Liver (tissue), 8 donors: ENCODE measurements at regions not wholly inside any gene's neighbourhood (a gene's known extent, or its start where the extent isn't known, plus 50 kb on each side); places are given as distances from the start of the nearest gene placed in this dataset.

Experiments used
- DNase-seq: peaks from one replicate; pipeline ENCODE4 v3.0.0-alpha.2; 2017; ENCODE audit warnings: low spot score
- H3K27ac ChIP-seq, 2 donors: one replicate each; pipeline ENCODE4 v1.7.0; 2013; ENCODE audit warnings: inconsistent platforms in 2 of 2, low read length in 2 of 2, control low read depth in 1 of 2, low read depth in 1 of 2, mild to moderate bottlenecking in 1 of 2
- H3K27me3 ChIP-seq, 4 donors: one replicate each; pipeline versions ENCODE4 v1.6.1 to v1.7.0; 2013; ENCODE audit warnings: low read length in 3 of 4, inconsistent platforms in 1 of 4, mild to moderate bottlenecking in 1 of 4, moderate library complexity in 1 of 4; ENCODE audit not compliant: control insufficient read depth in 4 of 4, insufficient read depth in 4 of 4
- H3K36me3 ChIP-seq, 4 donors: one replicate each; pipeline versions ENCODE4 v1.6.1 to v1.7.0; 2013; ENCODE audit warnings: low read length in 3 of 4, mild to moderate bottlenecking in 3 of 4, low read depth in 1 of 4, moderate library complexity in 1 of 4; ENCODE audit not compliant: control insufficient read depth in 4 of 4, insufficient read depth in 3 of 4
- H3K4me1 ChIP-seq, 4 donors: one replicate each; pipeline versions ENCODE4 v1.6.1 to v1.7.0; 2013; ENCODE audit warnings: low read length in 3 of 4, mild to moderate bottlenecking in 3 of 4, moderate library complexity in 1 of 4; ENCODE audit not compliant: control insufficient read depth in 4 of 4, insufficient read depth in 4 of 4
- H3K4me3 ChIP-seq, 3 donors: one replicate each; pipeline versions ENCODE4 v1.6.1 to v1.7.0; 2013; ENCODE audit warnings: low read length in 3 of 3, control low read depth in 1 of 3, low read depth in 1 of 3, mild to moderate bottlenecking in 1 of 3
- H3K9ac ChIP-seq, 2 donors: one replicate each; pipeline ENCODE4 v1.7.0; 2013; ENCODE audit warnings: low read length in 2 of 2, mild to moderate bottlenecking in 2 of 2, moderate library complexity in 2 of 2, control low read depth in 1 of 2, low read depth in 1 of 2
- H3K9me3 ChIP-seq, 4 donors: one replicate each; pipeline versions ENCODE4 v1.6.1 to v1.7.0; 2013; ENCODE audit warnings: low read length in 3 of 4; ENCODE audit not compliant: control insufficient read depth in 4 of 4
- EGR1 ChIP-seq, 2 donors: IDR thresholded peaks; 2 replicates each; pipeline ENCODE4 v1.6.1; 2016 to 2018; ENCODE audit warnings: antibody characterized with exemption in 2 of 2, low read depth in 2 of 2
- FOXA1 ChIP-seq: IDR thresholded peaks from 2 replicates; pipeline ENCODE4 v1.6.1; 2016; ENCODE audit warnings: antibody characterized with exemption
- FOXA2 ChIP-seq: IDR thresholded peaks from 2 replicates; pipeline ENCODE4 v1.6.1; 2016; ENCODE audit warnings: antibody characterized with exemption
- GABPA ChIP-seq, 2 donors: IDR thresholded peaks in 1 of 2; conservative IDR thresholded peaks in 1 of 2; 2 replicates each; pipeline ENCODE4 v1.6.1; 2016; ENCODE audit warnings: antibody characterized with exemption in 2 of 2, mild to moderate bottlenecking in 1 of 2, moderate library complexity in 1 of 2
- HNF4A ChIP-seq, 2 donors: conservative IDR thresholded peaks; 2 replicates each; pipeline ENCODE4 v1.6.1; 2016; ENCODE audit warnings: antibody characterized with exemption in 2 of 2, mild to moderate bottlenecking in 2 of 2
- HNF4G ChIP-seq: IDR thresholded peaks from 2 replicates; pipeline ENCODE4 v1.6.1; 2016; ENCODE audit warnings: antibody characterized with exemption
- JUND ChIP-seq, 2 donors: IDR thresholded peaks; 2 replicates each; pipeline ENCODE4 v1.6.1; 2016; ENCODE audit warnings: antibody characterized with exemption in 2 of 2
- NR2F2 ChIP-seq: IDR thresholded peaks from 2 replicates; pipeline ENCODE4 v1.6.1; 2016; ENCODE audit warnings: antibody characterized with exemption
- RAD21 ChIP-seq, 2 donors: IDR thresholded peaks; 2 replicates each; pipeline ENCODE4 v1.6.1; 2016; ENCODE audit warnings: antibody characterized with exemption in 2 of 2, mild to moderate bottlenecking in 2 of 2
- RXRA ChIP-seq, 2 donors: IDR thresholded peaks; 2 replicates each; pipeline ENCODE4 v1.6.1; 2017 to 2018; ENCODE audit warnings: antibody characterized with exemption in 2 of 2, mild to moderate bottlenecking in 1 of 2
- TAF1 ChIP-seq: conservative IDR thresholded peaks from 2 replicates; pipeline ENCODE4 v1.6.1; 2016; ENCODE audit warnings: antibody characterized with exemption, mild to moderate bottlenecking
- YY1 ChIP-seq: IDR thresholded peaks from 2 replicates; pipeline ENCODE4 v1.6.1; 2016; ENCODE audit warnings: antibody characterized with exemption, mild to moderate bottlenecking
- WGBS: extraction: QIAGEN DNeasy Blood & Tissue Kit; methylation state at CpG from one replicate; pipeline ENCODE4 v1.1.7; 2013; 5-methylcytosine and 5-hydroxymethylcytosine counted together
- TF ChIP-seq, protein P1 (sequence below): IDR thresholded peaks from 2 replicates; pipeline ENCODE4 v1.6.1; 2016; ENCODE audit warnings: antibody characterized with exemption
- TF ChIP-seq, protein P2 (sequence below): IDR thresholded peaks from 2 replicates; pipeline ENCODE4 v1.6.1; 2016; ENCODE audit warnings: antibody characterized with exemption
- TF ChIP-seq, protein P3 (sequence below): fragments of 150-350 bp; IDR thresholded peaks from 2 replicates; pipeline ENCODE4 v1.5.1; 2017; ENCODE audit warnings: improper control_type of control experiment, low read depth, low read length; ENCODE audit not compliant: missing input control
- TF ChIP-seq, protein P4 (sequence below): IDR thresholded peaks from 2 replicates; pipeline ENCODE4 v1.6.1; 2016; ENCODE audit warnings: antibody characterized with exemption, mild to moderate bottlenecking
- donor health status: healthy.
- donor health status: healthy.
- donor health status: healthy.
- donor health status: healthy.
- donor health status: healthy.

DNA sequence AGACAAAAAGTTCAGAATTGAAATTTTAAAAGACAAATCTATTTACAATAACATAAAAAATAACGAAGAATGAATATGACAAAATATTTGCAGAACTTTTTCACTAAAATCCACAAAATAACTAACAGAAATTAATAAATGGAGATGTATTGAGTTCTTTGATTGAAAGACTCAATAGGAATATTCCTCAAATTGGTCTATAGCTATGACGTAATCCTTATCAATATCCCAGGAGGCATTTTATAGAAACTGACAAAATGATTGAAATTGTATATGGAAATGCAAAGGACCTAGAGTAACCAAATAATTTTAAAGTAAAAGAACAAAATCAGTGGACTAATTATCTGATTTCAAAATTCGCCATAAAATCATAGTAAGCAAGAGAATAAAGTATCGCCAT is 328.7 kb downstream of the MED10 start:
- Histone ChIP-seq H3K27ac (no peak overlapping the region), H3K4me3 (no peak overlapping the region), H3K36me3 (no peaks in the 10 kb centered on the region), H3K9ac (no peak overlapping the region), H3K27me3 (peaks cover 0 to 4% (median 0%) of the 10 kb centered on the region in 4 donors), H3K9me3 (peaks cover 0 to 2% (median 0%) of the 10 kb centered on the region in 4 donors), H3K4me1 (no peaks in the 10 kb centered on the region)
- TF ChIP-seq HNF4A (conservative IDR thresholded peaks at IDR 0.05) (no peak), GABPA (IDR thresholded peaks at IDR 0.05 in 1 of 2, conservative IDR thresholded peaks at IDR 0.05 in 1 of 2) (no peak), JUND (IDR thresholded peaks at IDR 0.05) (no peak), HNF4G (no peak), FOXA2 (no peak), YY1 (no peak), TAF1 (no peak), NR2F2 (no peak), RXRA (IDR thresholded peaks at IDR 0.05) (no peak), EGR1 (IDR thresholded peaks at IDR 0.05; ENCODE audit: low read depth in 2 of 2) (no peak)
- TF ChIP-seq, protein P1, sequence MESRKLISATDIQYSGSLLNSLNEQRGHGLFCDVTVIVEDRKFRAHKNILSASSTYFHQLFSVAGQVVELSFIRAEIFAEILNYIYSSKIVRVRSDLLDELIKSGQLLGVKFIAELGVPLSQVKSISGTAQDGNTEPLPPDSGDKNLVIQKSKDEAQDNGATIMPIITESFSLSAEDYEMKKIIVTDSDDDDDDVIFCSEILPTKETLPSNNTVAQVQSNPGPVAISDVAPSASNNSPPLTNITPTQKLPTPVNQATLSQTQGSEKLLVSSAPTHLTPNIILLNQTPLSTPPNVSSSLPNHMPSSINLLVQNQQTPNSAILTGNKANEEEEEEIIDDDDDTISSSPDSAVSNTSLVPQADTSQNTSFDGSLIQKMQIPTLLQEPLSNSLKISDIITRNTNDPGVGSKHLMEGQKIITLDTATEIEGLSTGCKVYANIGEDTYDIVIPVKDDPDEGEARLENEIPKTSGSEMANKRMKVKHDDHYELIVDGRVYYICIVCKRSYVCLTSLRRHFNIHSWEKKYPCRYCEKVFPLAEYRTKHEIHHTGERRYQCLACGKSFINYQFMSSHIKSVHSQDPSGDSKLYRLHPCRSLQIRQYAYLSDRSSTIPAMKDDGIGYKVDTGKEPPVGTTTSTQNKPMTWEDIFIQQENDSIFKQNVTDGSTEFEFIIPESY: no peak
- TF ChIP-seq, protein P2, sequence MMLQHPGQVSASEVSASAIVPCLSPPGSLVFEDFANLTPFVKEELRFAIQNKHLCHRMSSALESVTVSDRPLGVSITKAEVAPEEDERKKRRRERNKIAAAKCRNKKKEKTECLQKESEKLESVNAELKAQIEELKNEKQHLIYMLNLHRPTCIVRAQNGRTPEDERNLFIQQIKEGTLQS: no peak
- TF ChIP-seq, protein P3, sequence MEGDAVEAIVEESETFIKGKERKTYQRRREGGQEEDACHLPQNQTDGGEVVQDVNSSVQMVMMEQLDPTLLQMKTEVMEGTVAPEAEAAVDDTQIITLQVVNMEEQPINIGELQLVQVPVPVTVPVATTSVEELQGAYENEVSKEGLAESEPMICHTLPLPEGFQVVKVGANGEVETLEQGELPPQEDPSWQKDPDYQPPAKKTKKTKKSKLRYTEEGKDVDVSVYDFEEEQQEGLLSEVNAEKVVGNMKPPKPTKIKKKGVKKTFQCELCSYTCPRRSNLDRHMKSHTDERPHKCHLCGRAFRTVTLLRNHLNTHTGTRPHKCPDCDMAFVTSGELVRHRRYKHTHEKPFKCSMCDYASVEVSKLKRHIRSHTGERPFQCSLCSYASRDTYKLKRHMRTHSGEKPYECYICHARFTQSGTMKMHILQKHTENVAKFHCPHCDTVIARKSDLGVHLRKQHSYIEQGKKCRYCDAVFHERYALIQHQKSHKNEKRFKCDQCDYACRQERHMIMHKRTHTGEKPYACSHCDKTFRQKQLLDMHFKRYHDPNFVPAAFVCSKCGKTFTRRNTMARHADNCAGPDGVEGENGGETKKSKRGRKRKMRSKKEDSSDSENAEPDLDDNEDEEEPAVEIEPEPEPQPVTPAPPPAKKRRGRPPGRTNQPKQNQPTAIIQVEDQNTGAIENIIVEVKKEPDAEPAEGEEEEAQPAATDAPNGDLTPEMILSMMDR: no peak
- no peak for DNase-seq
- WGBS: 86% methylated on average over 4 of the region's 4 CpGs

DNA sequence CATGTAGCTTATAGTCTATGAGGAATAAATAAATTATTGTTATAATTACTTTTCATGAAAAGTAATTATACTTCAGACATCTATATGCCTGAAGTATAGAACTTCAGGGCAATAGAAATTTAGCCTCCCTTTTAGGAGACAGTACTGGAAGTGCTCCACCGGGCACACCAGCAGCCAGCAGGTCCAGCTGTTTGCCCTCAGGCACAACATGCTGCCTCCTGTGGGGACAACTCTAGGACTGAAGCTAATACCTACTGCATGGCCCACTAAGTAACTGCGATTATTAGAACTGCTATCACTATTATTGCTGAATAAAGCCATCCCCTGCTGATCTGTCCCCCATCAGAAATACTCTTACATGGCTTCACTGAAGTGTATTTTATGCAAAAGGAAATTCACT is 329.6 kb downstream of the MED10 start:
- peaks cover 0 to 4% (median 0%) of the 10 kb centered on the region in 4 donors for H3K27me3 ChIP-seq
- 77% methylated on average over 2 of the region's 2 CpGs for WGBS
- TF ChIP-seq TAF1 (no peak), HNF4A (conservative IDR thresholded peaks at IDR 0.05) (no peak), NR2F2 (no peak), RAD21 (IDR thresholded peaks at IDR 0.05) (no peak), RXRA (IDR thresholded peaks at IDR 0.05) (no peak), JUND (IDR thresholded peaks at IDR 0.05) (no peak), FOXA1 (no peak), YY1 (no peak)
- TF ChIP-seq, protein P2: no peak
- TF ChIP-seq, protein P4, sequence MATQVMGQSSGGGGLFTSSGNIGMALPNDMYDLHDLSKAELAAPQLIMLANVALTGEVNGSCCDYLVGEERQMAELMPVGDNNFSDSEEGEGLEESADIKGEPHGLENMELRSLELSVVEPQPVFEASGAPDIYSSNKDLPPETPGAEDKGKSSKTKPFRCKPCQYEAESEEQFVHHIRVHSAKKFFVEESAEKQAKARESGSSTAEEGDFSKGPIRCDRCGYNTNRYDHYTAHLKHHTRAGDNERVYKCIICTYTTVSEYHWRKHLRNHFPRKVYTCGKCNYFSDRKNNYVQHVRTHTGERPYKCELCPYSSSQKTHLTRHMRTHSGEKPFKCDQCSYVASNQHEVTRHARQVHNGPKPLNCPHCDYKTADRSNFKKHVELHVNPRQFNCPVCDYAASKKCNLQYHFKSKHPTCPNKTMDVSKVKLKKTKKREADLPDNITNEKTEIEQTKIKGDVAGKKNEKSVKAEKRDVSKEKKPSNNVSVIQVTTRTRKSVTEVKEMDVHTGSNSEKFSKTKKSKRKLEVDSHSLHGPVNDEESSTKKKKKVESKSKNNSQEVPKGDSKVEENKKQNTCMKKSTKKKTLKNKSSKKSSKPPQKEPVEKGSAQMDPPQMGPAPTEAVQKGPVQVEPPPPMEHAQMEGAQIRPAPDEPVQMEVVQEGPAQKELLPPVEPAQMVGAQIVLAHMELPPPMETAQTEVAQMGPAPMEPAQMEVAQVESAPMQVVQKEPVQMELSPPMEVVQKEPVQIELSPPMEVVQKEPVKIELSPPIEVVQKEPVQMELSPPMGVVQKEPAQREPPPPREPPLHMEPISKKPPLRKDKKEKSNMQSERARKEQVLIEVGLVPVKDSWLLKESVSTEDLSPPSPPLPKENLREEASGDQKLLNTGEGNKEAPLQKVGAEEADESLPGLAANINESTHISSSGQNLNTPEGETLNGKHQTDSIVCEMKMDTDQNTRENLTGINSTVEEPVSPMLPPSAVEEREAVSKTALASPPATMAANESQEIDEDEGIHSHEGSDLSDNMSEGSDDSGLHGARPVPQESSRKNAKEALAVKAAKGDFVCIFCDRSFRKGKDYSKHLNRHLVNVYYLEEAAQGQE: no peak
- TF ChIP-seq, protein P1: no peak
- H3K9ac ChIP-seq: no peak overlapping the region
- H3K4me1 ChIP-seq: no peaks in the 10 kb centered on the region
- H3K27ac ChIP-seq: no peak overlapping the region
- H3K4me3 ChIP-seq: no peak overlapping the region
- H3K36me3 ChIP-seq: no peaks in the 10 kb centered on the region
- no peak for DNase-seq
- H3K9me3 ChIP-seq: peaks cover 0 to 2% (median 0%) of the 10 kb centered on the region in 4 donors
